SKM-1 (cell line): ENCODE measurements at regions not wholly inside any gene's neighbourhood (a gene's known extent, or its start where the extent isn't known, plus 50 kb on each side); places are given as distances from the start of the nearest gene placed in this dataset.

Experiments
- DNase-seq: peaks from one replicate; lab custom pipeline; 2025; ENCODE audit not compliant: unreplicated experiment; lab: John Stamatoyannopoulos, UW

GRCh38 chr16:72357910-72358309 is 186.0 kb upstream of the PMFBP1 start:
- DNase-seq, result no peak

- DNase-seq, result no peak
These were observed 183.6 kb upstream of the PMFBP1 start for GRCh38 chr16:72355561-72355960.

GRCh38 chr16:72349719-72350118 is 177.8 kb upstream of the PMFBP1 start:
- DNase-seq, result no peak

- no peak for DNase-seq
These were observed 161.0 kb upstream of the PMFBP1 start for GRCh38 chr16:72332926-72333325.

- no peak for DNase-seq
These were observed 152.6 kb upstream of the PMFBP1 start for GRCh38 chr16:72324578-72324977.

- DNase-seq, result no peak
These were observed 145.5 kb upstream of the PMFBP1 start for GRCh38 chr16:72317446-72317845.

GRCh38 chr16:72313903-72314302 is 141.9 kb upstream of the PMFBP1 start:
- DNase-seq, result no peak

GRCh38 chr16:72312828-72313227 is 140.9 kb upstream of the PMFBP1 start:
- no peak for DNase-seq

- DNase-seq, result no peak
These were observed 139.5 kb upstream of the PMFBP1 start for GRCh38 chr16:72311426-72311825.

GRCh38 chr16:72309001-72309400 is 137.0 kb upstream of the PMFBP1 start:
- DNase-seq, result no peak

- no peak for DNase-seq
These were observed 136.4 kb upstream of the PMFBP1 start for GRCh38 chr16:72308396-72308795.

- no peak for DNase-seq
These were observed 130.4 kb upstream of the PMFBP1 start for GRCh38 chr16:72302332-72302731.

GRCh38 chr16:72301523-72302236 is 129.7 kb upstream of the PMFBP1 start:
- DNase-seq, result no peak

GRCh38 chr16:72300892-72301291 is 128.9 kb upstream of the PMFBP1 start:
- no peak for DNase-seq

- no peak for DNase-seq
These were observed 127.8 kb upstream of the PMFBP1 start for GRCh38 chr16:72299684-72300243.

GRCh38 chr16:72298961-72299360 is 127.0 kb upstream of the PMFBP1 start:
- DNase-seq, result no peak

GRCh38 chr16:72295914-72296313 is 124.0 kb upstream of the PMFBP1 start:
- no peak for DNase-seq

- no peak for DNase-seq
These were observed 119.6 kb upstream of the PMFBP1 start for GRCh38 chr16:72291531-72291981.

- DNase-seq, result no peak
These were observed 119.2 kb upstream of the PMFBP1 start for GRCh38 chr16:72291121-72291520.

GRCh38 chr16:72287649-72288048 is 115.7 kb upstream of the PMFBP1 start:
- no peak for DNase-seq

GRCh38 chr16:72286936-72287620 is 115.1 kb upstream of the PMFBP1 start:
- no peak for DNase-seq

- DNase-seq, result no peak
These were observed 113.8 kb upstream of the PMFBP1 start for GRCh38 chr16:72285728-72286127.
